ENCODE measurements at regions not wholly inside any gene's neighbourhood (a gene's known extent, or its start where the extent isn't known, plus 50 kb on each side); places are given as distances from the start of the nearest gene placed in this dataset.

DNA sequence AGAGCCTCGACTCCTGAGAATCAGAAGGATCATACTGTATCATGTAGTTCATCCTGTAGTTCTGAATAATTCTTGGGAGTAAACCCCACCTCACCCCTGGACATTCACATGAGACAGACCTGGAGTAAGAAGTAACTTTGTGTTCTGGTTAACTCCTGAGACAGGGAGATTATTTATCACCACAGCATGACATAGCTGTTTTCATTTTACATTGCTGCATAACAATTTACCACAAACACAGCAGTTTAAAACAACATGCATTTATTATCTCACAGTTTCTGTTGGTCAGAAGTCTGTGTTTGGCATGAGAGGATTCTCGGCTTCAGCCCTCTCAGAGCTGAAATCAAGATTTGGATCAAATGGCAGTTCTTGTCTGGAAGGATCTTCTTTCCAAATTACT is 855.8 kb upstream of the FANCL start:
- FAIRE-seq, result no peak

GRCh38 chr2:59093571-59093970 is 852.4 kb upstream of the FANCL start:
- no peak for FAIRE-seq

GRCh38 chr2:59084326-59084725 is 843.2 kb upstream of the FANCL start:
- no peak for FAIRE-seq

DNA sequence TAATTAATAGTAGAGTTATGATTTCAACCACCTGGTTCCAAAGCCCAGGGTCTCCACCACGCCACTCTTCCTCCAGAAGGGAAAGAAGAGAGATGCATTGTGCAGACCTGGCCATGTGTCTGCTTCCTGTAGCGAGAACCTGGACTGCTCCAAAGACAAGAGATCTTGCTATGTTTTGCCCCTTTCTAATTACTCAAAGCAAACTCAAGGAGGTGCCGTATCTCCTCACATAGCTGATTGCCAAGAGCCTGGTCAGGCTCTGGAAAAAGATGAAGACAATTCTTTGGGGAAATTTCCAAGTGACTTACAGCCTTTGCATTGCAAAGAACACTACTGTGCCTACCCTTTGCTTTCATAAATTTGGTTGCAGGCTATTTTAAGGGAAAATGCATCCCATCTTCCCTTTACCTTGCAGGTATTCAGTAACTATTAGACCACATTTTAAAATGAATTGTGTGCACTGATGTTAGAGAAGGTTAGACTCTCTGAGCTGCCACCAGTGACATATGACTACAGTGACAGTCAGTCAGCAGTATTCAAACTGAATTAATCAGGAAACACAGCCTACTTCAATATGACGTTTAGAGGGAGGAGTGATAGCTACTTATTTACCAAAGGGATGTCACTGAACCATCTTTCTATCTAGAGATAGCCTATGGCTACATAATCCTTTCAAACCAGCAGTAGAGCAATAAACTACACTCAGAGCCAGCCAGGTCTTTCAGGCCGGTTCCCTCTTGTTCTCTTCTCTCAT is 842.1 kb upstream of the FANCL start:
- FAIRE-seq, result no peak

GRCh38 chr2:59082657-59083056 is 841.5 kb upstream of the FANCL start:
- no peak for FAIRE-seq

DNA sequence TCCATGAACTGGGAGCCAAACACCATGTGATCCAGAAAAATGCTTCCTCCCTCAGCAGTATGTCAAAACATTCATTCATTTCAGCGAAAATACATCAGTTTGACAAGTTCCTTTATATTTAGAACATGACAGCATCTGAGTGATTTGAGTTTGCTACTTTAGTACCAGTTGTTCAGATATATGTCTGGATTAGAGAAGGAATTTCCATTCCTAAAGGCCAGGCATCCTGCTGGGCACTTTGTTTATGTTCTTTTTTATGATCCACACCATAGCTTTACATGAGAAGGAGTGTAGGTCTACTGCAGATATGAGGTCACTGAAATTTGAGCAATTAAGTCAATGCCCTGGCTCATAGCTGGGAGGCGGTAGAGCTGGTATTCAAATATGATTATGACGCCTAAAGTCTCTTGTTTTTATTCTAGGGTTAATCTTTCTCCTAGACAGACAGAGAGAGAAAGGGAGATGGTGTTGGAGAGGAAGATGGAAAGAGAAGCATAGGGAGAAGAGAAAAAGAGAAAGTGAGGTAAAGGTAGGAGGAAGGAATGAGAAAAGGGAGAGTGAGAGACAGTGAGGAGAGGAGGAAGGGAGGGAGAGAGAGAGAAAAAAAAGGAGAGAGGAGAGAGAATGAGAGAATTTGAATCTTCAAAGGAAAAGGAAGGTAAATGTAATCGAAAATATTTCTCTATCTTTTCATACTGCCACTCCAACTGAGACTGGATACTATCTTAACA is 839.5 kb upstream of the FANCL start:
- no peak for FAIRE-seq

GRCh38 chr2:59077981-59078531 is 836.9 kb upstream of the FANCL start:
- FAIRE-seq, result no peak

GRCh38 chr2:59077026-59077725 is 836.1 kb upstream of the FANCL start:
- no peak for FAIRE-seq

GRCh38 chr2:59076079-59076619 is 835.0 kb upstream of the FANCL start:
- no peak for FAIRE-seq

- no peak for FAIRE-seq
Observed at GRCh38 chr2:59074071-59074470, 832.9 kb upstream of the FANCL start.

GRCh38 chr2:59073286-59073685 is 832.2 kb upstream of the FANCL start:
- no peak for FAIRE-seq

DNA sequence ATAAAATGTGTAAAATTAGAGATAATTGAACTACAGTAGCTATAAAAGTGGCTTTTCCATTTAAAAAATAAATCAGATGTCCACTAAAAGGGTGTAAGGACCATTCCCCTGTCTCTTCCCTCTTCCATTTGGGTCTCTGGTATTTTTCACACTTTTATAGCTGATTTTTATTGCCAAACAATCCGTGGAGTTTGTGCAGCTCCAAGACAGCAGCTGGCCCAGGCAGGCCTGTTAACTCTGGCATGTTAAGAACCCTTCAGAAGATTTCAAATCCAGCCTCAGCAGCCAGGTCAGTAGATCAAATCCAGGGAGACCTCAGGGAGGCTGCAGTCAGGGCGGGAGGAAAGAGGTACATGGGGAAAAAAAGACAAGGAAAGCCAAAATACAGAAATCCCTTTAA is 827.1 kb upstream of the FANCL start:
- no peak for FAIRE-seq

GRCh38 chr2:59066787-59067399 is 825.8 kb upstream of the FANCL start:
- no peak for FAIRE-seq

DNA sequence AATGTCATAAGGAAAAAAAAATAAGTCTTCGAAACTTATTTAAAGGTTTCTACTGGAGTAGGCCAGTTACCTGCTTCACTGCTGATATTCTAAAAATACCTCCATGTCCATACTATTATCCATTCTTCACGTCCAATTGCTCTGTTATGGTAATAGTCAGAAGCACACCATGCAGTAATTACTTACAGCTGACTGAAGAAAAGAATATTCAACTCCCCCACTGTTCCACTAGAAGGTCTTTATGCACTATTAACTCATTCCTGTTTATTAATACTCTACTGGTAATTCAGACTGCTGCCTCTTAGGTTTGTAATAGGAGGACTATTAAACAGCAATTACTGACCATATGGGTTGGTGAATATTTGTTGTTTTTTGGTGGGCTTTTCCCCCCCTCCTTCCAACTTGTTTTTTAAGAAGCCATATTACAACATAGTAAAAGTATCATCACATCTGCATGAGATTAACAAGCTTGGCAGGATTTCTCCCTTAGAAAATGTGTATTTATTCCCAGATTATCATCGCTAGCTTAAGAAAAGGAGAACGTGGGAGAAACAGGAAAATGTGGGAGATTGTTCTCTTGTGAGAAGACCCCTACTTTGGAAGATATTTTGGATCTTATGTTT is 806.4 kb upstream of the FANCL start:
- FAIRE-seq, result no peak

GRCh38 chr2:59046401-59047372 is 805.6 kb upstream of the FANCL start:
- FAIRE-seq, result no peak

DNA sequence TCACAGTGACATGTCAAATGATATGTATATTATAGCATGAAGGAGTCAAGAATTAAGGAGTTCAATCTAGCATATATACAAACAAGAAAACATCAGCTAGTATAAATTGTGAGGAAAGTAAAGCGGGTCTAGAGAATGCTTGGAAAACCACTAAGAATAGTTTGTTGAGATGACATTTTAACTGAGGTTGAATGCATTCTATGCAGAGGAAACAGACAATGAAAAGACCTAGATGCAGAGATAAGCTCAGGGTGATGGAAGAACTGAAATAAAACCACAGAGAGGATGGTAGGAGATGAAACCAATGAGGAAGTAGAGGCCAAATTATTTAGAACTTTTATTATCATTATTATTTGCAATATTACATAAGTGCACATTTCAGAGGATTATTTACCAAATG is 803.6 kb upstream of the FANCL start:
- FAIRE-seq, result no peak

DNA sequence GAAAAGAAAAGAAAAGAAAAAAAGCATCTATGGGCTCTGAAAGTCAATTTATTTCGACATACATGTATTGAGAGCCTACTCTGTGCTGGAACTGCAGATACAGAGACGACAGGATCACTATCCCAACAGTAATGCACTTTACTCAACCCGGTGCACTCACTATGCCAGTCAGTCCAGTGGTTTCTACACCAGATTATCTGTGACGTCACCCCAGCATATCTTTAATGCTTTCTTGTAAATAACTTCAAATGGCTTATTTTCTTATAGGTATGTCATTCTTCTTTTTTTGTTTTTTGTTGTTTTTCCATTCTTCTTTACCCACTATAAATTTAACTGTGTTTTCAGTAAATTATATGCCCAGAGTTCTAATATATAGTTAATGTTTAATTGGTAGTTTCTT is 800.0 kb upstream of the FANCL start:
- FAIRE-seq, result no peak

DNA sequence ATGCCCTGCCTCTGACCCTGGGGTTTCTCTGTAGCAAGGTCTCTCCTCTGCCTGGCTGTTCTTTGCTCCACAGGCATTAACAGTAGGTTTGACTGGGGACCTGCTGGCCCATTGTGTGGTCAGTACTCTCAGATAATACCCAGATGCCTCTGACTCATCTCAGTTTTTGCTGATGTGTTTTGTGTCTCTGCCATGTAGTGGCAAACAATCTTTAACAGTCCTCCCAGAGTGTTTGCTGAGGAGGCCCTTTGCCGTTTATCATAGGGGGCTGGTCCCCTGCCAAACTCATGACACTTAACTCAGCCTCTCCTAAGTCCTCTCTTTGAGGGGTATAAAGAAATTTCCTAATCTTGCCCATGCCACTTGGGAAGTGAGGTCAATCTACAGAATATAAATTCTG is 793.7 kb upstream of the FANCL start:
- no peak for FAIRE-seq

GRCh38 chr2:59034106-59034505 is 793.0 kb upstream of the FANCL start:
- FAIRE-seq, result no peak

GRCh38 chr2:59033661-59034060 is 792.5 kb upstream of the FANCL start:
- FAIRE-seq, result no peak

- FAIRE-seq, result no peak
Observed at GRCh38 chr2:59032499-59032898, 791.4 kb upstream of the FANCL start.

All from TTC549 (cell line).